ENCODE measurements at regions not wholly inside any gene's neighbourhood (a gene's known extent, or its start where the extent isn't known, plus 50 kb on each side); places are given as distances from the start of the nearest gene placed in this dataset.

DNA sequence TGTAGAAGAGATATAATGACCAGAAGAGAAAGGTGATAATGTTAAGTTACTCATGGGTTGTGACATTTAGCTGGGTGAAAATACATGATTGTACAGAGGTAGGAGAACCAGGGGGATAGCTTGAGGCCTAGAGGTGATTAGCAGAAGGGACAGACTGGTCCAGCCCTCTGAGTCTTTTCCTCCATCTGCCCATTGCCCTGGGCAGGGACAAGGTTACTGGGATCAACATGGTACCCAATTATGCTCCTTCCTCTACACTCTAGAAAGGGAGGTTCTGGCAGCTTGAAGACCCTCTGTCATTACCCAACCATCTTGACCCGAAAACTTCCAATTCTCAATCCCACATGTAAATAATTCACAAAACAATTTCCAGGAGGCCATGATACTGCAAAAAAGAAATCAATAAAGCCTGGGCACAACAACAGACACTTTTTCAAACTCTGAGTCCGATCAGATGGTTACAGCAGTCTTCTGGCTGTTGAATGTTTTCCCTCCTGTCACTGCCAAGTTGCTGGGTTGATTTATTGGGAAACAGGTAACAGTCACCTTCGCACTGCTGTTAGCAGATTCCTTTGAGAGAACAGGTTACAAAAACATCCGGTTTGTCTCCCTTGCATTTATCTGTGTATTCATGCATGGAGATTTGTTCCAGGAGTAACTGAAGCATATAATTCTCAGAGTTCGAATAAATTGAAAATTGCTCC, 239.1 kb upstream of the HTR2A start:
- Mint-ChIP-seq H3K4me3 (no peak overlapping the region), H3K4me1 (ENCODE audit: low read depth) (no peaks in the 10 kb centered on the region), H3K27ac (no peak overlapping the region), H3K9me3 (no peaks in the 10 kb centered on the region), H3K36me3 (ENCODE audit: low read depth) (no peaks in the 10 kb centered on the region), H3K27me3 (peaks cover 4% of the 10 kb centered on the region)
- ATAC-seq = no peak
- TF ChIP-seq, protein P1, sequence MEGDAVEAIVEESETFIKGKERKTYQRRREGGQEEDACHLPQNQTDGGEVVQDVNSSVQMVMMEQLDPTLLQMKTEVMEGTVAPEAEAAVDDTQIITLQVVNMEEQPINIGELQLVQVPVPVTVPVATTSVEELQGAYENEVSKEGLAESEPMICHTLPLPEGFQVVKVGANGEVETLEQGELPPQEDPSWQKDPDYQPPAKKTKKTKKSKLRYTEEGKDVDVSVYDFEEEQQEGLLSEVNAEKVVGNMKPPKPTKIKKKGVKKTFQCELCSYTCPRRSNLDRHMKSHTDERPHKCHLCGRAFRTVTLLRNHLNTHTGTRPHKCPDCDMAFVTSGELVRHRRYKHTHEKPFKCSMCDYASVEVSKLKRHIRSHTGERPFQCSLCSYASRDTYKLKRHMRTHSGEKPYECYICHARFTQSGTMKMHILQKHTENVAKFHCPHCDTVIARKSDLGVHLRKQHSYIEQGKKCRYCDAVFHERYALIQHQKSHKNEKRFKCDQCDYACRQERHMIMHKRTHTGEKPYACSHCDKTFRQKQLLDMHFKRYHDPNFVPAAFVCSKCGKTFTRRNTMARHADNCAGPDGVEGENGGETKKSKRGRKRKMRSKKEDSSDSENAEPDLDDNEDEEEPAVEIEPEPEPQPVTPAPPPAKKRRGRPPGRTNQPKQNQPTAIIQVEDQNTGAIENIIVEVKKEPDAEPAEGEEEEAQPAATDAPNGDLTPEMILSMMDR (IDR thresholded peaks at IDR 0.05) = no peak
- ChIA-PET CTCF (no interaction called here), POLR2A (no interaction called here)
- DNase-seq = no peak
- intact Hi-C loops (cut with micrococcal nuclease) = no loop called here

DNA sequence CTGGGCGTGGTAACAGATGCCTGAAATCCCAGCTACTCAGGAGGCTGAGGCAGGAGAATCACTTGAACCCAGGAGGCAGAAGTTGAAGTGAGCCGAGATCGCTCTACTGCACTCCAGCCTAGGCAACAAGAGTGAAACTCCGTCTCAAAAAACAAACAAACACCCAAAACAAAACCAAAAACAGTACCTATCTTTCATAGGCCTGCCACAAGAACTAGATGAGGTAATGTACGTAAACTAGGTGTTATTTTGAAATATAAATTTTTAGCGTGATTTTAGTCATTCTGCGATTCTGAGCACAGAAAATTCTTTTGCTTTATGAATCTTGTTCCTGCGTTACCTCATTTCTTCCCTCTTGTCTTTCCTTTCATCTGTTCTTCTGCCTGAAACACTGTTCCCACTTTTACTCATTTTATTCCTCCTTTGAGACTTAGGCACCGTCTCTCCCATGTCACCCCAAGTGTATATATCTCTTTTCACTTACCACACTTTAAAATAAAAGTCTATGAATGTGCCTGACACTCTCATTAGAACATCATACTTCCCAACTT, 238.2 kb upstream of the HTR2A start:
- intact Hi-C loops (cut with micrococcal nuclease) = no loop called here

DNA sequence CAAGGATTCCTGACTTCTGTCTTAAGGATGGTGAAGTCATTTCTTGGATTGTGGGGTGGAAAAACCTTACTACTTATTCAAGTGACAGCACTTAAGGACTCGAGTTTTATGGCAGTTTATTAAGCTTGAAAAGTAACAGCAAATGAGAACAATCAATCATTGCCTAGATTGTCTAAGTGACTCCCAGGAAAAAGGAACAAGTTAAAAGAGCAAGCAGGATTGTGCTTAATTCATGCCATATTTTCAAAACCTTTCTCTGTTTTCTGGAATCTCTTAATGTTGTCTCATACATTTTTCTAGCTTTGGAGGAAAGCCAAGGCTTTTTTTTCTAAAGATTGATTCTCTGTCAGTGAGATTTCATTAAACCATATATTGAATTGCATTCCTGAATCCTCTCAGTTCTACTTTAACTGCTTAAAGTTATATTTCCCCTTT, 236.2 kb upstream of the HTR2A start:
- Mint-ChIP-seq H3K27ac (no peak overlapping the region), H3K9me3 (no peaks in the 10 kb centered on the region), H3K27me3 (peaks cover 4% of the 10 kb centered on the region), H3K36me3 (ENCODE audit: low read depth) (no peaks in the 10 kb centered on the region), H3K4me3 (no peak overlapping the region), H3K4me1 (ENCODE audit: low read depth) (no peaks in the 10 kb centered on the region)
- ChIA-PET POLR2A (no interaction called here), CTCF (no interaction called here)
- no peak for ATAC-seq
- DNase-seq = no peak
- intact Hi-C loops (cut with micrococcal nuclease) = no loop called here
- TF ChIP-seq, protein P1 (IDR thresholded peaks at IDR 0.05) = no peak

More for the DNA sequence above, 238.2 kb upstream of the HTR2A start:
- ChIA-PET CTCF (no interaction called here), POLR2A (no interaction called here)
- peaks cover 4% of the 10 kb centered on the region for H3K27me3 Mint-ChIP-seq
- DNase-seq (no peak), ATAC-seq (no peak)
- no peak overlapping the region for H3K4me3 Mint-ChIP-seq
- no peak overlapping the region for H3K27ac Mint-ChIP-seq
- no peaks in the 10 kb centered on the region for H3K4me1 Mint-ChIP-seq (ENCODE audit: low read depth)
- TF ChIP-seq, protein P1 (IDR thresholded peaks at IDR 0.05) = no peak
- H3K9me3 Mint-ChIP-seq = no peaks in the 10 kb centered on the region
- H3K36me3 Mint-ChIP-seq (ENCODE audit: low read depth) = no peaks in the 10 kb centered on the region

DNA sequence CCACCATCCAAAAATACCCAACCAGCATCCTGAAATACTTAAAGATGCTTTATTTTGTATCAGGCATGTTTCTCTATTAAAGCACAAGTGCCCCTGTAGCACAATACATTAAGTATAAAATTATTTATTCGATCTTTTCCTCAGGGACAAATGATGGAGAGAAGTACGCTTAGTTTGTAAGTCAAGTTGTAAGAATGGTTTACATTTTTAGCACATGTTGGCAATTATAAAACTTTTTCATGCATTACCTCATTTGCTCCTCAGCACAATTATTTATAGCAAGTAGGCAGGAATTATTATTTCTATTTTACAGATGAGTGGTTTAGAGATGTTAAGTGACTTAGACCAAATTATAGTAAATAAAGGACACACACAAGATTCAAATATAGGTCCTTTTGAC, 232.6 kb upstream of the HTR2A start:
- POLR2A ChIA-PET = no interaction called here
- Mint-ChIP-seq H3K27me3 (peaks cover 4% of the 10 kb centered on the region), H3K9me3 (no peaks in the 10 kb centered on the region), H3K4me1 (ENCODE audit: low read depth) (no peaks in the 10 kb centered on the region), H3K4me3 (no peak overlapping the region), H3K36me3 (ENCODE audit: low read depth) (no peaks in the 10 kb centered on the region), H3K27ac (no peak overlapping the region)
- CTCF ChIA-PET = no interaction called here
- ATAC-seq (no peak), DNase-seq (no peak)
- TF ChIP-seq, protein P1 (IDR thresholded peaks at IDR 0.05) = no peak
- intact Hi-C loops (cut with micrococcal nuclease) = no loop called here

DNA sequence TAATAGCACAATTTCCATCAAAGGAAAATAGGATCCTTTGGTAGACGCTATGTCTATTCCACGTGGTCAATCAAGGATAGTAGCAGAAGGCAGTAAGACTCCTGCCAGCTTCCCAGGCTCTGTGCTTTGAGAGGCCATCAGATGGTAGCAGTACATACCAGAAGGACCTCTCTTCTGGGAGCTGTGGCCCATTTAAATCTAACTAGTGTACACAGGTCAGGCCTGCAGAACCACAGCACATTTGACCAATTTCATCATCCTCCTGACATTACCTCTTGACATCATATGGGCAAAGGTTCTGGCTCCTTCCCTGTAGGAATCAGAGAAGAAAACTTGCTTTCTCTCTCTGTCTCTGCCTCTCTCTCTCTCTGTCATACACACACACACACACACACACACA, 229.6 kb upstream of the HTR2A start:
- intact Hi-C loops (cut with micrococcal nuclease) = no loop called here
- Mint-ChIP-seq H3K4me1 (ENCODE audit: low read depth) (no peaks in the 10 kb centered on the region), H3K4me3 (no peak overlapping the region), H3K9me3 (no peaks in the 10 kb centered on the region), H3K27me3 (no peaks in the 10 kb centered on the region), H3K36me3 (ENCODE audit: low read depth) (no peaks in the 10 kb centered on the region), H3K27ac (no peak overlapping the region)
- POLR2A ChIA-PET = no interaction called here
- ATAC-seq = no peak
- TF ChIP-seq, protein P1 (IDR thresholded peaks at IDR 0.05) = no peak
- no peak for DNase-seq
- CTCF ChIA-PET = no interaction called here
